Activated CD4-positive, alpha-beta T cell treated with anti-CD3 and anti-CD28 coated beads for 1 hour (primary cell): ENCODE measurements at regions not wholly inside any gene's neighbourhood (a gene's known extent, or its start where the extent isn't known, plus 50 kb on each side); places are given as distances from the start of the nearest gene placed in this dataset.
A peak's percentile ranks its signal among the peaks of the same experiment; 100 is the strongest.
"Not testable (repeated sequence)": the region's sequence is repeated elsewhere in the genome, so short reads cannot be mapped to it uniquely, and the experiment has no call there.

Experiments
- DNase-seq: peaks from one replicate; pipeline ENCODE4 v3.0.0-alpha.2; 2020

DNA sequence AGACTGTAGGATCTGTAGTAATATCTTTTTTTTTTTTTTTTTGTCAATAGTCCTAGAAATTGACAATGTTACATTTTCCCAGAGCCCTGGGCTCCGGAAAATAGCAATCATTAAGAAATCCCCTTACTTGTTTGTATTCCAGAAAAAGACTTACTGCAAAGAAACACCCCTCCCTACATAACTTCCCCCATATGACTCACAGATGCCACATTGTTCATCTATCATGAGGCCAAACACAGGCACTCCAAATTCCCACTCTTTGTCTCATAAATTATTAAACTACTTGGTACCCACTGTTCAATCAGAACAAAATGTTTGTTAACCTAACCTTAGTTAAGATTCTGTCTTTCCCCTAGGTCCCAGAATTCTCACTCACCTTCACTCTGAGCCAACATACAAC, 53.5 kb downstream of the TEX51 start:
- no peak for DNase-seq

DNA sequence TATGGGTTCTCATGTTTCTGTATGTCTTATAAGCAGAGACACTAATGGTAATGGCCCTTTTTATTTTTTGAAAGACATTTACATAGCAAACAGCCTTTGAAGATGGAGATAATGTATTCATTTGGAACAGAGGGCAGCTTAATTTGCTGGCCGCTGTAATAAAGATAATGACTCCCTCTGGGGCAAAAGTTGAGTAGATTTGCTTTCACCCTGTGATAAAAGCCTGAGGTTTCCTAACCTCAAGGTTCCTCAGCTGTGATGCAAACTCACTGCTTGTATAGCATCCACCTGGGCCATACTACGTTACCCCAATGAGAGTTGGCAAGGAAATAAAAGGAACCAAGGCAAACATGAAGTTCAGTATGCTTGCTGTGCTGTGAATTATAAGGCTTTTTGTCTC, 54.8 kb downstream of the TEX51 start:
- no peak for DNase-seq

DNA sequence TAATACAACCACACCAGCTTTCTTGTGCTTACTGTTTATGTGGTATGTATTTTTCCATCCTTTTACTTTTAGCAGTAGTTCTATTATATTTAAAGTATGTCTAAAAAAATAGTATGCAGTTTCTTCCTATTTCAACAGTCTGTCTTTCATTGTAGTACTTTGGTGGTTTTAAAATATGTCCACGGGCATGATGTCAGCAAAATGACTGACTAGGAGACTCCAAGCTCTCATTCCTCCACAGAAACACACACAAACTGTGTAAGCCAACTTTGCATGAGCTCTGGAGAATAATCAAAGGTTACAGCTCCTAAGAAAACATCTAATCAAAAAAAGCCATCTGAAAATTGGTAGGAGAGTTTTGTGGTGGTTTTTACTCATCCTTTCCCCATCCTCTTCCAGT, 56.1 kb downstream of the TEX51 start:
- DNase-seq: no peak

DNA sequence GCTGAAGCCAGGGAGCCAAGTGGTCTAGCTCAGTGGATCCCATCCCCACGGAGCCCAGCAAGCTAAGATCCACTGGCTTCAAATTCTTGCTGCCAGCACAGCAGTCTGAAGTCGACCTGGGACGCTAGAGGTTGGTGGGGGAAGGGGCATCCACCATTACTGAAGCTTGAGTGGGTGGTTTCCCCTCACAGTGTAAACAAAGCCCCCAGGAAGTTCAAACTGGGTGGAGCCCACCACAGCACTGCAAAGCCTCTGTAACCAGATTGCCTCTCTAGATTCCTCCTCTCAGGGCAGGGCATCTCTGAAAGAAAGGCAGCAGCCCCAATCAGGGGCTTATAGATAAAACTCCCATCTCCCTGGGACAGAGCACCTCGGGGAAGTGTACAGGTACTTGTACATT, 58.1 kb downstream of the TEX51 start:
- not testable (repeated sequence) for DNase-seq

DNA sequence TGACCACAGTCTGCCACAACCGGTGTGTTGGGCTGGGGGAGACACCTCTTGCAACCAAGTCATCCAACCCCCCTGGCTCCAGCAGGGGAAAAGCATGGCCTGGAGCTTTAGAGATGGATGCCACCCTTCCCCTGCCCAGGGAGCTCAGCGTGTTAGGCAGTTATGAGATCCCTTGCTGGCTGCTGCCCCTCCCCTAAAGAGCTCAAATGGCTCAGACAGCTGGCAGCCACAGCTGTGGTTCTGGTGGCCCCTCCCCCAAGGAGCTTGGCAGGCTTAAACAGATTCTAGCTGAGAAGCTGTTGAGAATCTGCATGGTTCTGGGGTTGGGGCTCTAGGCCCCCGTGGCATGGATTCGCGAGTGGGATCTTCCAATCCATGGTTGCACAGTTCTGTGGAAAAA, 64.7 kb downstream of the TEX51 start:
- no peak for DNase-seq

DNA sequence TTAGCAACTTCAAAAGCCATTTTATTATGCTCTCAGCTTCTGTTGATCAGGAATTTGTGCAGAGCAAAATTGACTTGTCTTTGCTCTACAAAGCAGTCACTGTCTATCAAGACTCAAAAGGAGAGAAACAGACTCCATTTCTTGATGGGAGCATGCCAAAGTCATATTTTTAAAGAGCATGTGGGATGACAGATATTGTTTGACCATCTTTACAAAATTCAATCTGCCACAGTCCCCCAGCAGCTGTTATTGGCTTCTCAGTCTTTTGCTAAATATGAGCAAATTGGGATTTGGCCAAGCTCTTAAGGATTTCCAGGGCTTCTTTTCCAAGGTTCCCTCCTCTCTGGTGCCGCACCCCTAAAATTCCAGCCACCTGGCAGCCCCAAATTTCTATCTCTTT, 67.9 kb downstream of the TEX51 start:
- DNase-seq: no peak

DNA sequence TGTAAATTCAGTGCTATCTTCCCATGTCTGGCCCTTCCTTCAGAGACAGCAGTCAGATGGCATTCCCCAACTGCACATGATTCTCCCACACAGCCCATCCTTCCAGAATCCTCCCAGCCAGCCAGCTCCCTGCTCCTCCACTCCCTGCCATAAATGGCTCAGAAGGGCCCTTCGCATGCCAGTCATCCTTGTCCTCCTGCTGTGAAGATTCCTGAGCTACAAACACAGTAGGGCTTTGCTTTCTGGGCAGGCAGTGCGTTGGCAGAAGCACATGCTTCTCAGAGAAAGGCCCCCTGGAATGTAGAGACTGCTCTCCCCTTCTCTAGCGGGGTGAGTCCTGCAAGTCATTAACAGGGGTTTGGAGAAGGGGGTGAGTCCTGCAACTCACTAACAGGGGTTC, 71.9 kb downstream of the TEX51 start:
- no peak for DNase-seq

DNA sequence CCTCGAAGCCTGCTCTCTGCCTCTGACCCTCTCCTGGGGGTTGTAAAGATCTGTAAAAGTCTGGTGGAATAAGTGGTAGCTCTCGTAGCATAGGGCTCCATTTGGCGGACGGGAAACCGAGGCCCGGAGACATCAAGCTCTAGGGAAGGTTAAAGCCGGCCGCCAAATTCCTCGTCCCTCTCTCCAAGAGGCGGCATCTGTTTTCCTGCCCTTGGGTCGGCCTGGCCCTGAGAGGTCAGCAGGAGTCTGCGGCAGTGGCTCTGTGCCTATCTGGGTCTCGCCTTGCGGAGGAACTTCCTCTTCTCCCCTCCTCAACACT, 72.4 kb downstream of the TEX51 start:
- DNase-seq: no peak

DNA sequence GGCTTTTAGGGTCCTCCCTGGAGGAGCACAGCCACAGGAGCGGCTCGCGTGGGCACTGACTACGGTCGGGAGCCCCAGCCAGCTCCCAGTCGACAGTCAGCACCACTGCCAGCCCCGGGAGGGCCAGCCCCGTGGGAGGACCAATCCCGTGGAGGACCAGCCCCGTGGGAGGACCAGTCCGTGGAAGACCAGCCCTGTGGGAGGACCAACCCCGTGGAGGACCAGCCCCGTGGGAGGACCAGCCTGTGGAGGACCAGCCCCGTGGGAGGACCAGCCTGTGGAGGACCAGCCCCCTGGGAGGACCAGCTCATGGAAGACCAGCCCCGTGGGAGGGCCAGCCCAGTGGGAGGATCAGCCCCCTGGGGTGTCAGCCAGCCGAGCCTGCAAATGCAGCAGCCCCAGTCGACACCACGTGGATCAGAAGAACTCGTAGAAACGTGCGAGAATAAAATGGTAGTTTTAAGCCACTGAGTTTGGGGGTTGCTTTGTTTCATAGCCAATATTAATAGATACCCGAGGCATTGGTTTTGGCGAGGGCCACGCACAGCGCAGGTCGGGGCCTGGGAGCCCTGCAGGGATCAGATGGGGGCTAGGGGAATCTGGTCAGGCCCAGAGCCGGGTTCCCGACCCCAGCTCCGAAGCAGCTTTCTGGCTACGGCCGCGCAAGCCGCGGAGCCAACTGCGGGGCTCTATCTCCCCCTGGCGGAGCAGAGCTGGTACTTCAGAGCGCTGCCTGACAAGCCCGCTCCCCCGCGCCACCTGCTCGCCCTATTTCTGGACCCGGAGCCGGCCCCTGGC, 73.0 kb downstream of the TEX51 start:
- DNase-seq: peak; percentile 51

DNA sequence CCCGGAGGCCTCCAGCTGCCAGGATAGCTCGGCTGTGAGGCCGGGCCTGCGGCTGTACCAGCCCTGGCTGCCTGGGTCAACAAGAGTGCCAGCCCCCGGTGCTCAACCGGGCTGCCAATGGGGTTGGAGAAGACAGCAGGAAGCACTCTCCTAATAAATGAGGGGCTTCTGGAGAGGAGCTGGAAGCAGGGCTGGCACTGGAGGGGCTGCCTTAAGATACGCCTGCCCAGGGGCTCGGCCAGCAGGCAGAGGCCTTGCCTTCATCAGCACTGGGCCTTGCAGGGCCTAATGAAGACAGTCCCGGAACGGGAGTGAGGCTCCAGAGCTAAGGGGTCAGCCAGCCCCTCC, 73.6 kb downstream of the TEX51 start:
- DNase-seq: no peak

DNA sequence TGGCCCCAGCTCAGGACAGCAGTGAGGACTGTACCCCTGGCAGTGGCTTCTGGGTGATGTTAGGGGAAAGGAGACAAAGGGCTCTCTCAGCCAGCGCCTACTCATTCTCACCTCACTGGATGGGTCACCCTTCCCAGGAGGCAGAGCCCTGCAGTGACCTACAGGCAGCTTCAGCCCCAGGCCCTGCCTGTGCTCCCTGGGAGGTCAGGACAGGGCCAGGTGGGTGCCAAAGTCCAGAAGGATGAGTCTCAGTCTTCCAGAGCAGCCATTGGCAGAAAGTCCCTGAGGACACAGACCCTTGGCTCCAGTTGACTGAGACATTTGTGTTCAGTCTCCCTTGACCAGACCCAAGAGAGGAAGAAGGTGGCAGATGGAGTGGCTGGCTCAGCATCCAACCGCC, 75.1 kb downstream of the TEX51 start:
- no peak for DNase-seq

DNA sequence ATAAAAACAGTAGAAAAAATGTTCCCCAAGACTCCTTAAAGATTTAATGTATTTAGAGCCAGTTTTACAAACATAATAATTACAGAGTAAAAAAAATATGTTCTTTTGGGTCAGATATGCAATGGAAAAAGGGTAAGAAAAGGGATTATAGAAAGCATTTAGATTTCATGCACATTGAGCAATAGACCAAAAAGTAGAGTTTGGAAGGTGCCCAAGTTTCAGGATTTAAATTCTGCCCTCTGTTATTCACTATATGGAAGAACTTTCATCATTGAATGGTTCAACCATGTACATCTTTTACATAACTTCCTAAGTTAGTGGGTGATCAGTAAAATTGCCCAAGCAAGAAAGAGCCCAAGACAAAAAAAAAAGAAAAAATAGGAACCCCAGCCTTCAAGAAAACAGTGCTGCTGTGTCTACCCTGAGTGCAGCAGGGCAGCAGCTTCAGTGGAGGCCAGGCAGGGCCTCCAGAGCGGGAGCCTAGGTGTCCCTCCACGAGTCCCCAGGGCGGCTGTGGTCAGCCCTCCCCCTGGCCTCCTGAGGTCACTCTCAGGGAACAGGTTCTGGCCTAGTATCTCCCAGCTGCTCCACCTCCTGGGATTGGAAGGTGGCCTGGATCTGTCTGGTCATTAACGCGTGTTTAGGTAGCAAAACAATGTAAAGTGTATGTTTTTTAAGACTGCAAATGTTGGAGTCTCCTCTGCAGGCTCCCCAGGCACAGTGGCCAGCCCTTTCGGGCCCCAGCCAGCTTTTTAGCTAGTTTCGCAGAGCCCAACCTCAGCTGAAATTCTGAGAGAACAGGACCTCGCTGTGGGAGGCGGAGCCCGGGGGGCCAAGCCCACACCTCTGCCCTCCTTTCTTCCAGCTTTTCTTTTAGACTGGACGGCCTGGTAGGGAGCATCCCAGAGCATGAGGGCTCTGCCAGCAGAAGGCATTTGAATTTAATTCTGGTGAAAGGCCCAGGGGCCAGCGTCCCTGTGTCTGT, 77.3 kb downstream of the TEX51 start:
- no peak for DNase-seq

DNA sequence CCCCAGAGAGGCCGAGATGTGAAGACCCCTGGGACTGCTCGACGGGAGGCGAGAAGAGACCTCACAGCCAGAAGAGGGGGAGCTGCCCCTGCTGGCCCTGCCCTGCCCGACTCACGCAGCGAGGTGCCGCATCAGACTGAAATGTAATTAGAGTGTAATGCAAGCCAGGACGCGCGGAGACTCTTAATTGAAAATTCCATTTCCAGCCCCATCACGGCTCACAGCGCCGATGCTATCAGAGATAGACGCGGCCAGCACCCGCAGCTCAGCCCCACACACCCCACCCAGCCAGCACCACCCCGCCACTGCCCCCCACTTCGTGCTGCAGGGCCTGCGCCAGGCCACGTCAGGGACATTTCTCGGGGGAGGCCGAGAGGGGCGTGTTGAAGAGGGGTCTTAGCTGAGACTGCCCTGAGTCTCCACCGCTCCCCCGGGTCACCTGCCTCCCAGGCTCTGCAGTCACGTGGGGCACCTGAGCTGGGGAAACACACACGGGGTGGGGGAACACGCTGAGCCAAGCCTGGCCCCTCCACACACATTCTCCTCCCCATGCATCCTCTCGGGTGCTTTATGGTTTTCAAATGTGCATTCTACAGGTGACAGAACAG, 78.1 kb downstream of the TEX51 start:
- DNase-seq: no peak

DNA sequence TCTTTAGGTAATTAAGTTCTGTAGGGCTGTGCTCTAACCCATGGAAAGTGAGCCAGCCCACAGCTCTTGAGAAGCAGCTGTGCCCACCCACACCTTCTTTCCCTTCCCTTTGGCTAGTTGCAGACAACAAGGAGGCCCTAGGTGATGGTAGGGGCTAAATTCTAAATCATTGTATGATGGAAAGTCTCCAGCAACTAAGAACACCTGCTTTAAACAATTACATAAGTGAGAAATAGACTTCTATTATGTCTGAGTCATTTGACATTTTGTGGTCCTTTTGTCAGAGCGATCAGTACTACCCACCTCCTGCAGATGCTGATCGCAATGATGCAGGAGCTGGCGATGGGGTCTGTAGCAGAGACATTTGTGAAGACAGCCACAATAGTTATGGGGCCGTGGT, 79.6 kb downstream of the TEX51 start:
- DNase-seq: no peak

DNA sequence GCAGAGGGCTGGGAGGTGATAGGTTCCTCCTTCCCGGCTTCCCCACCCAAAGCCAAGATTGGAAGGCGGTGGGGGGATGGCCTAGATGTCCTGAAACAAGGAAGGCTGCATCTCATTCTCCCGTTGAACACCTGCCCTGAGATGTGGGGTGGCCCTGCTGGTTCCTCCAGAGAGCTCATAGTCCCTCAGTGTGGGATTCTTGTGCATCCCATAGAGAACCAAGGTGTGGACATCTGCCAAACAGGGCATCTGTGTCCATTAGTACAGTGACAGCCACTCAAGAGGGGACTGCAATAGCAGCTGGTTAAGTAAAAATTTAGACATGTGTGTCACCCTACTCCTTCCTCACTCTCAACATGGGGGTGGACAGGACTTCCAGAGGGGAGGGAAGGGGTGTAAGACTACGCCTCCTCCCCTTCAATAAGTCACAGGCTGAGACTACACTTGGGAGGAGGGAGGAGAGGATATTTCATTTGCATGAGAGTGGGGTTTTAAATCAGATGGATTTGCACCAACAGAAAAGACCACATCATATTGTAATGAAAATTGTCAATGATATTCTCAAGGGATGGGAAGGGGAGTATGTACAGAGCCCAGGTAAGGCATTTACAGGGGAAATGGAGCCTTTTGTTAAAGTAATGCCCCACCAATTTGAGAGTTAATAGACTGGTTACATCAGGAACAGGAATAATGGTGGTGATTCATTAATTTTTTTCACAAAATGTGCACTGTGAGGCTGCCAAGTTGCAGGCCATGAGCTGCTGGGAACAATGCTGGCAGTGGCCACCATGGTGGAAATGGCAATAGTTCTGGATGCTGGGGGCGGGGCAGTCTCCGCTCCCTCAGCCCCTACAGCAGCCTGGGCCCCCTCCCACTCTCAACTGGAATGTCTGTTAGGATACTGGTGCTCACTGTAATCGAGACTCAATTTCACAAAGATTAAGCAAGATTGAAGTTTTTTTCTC, 80.6 kb downstream of the TEX51 start:
- DNase-seq: no peak

DNA sequence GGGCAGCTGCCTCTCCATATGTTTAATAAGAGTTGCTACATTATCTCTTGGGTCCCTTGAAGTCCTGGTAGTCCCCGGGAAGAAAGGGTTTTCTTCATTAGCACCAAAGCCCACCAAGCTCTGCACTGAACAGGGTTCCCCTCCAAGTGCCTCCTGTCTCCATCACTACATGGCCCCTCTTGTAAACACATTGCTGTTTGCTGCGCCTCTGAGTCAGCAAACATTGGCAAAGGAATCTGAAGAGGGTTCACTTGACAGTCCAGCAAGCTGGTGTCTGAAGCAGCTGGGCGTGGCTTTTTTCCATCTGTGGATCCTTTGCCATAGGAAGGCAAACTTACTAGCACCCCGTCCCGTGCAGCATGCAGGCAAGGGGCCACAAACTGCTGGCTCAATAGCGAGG, 82.8 kb downstream of the TEX51 start:
- no peak for DNase-seq

DNA sequence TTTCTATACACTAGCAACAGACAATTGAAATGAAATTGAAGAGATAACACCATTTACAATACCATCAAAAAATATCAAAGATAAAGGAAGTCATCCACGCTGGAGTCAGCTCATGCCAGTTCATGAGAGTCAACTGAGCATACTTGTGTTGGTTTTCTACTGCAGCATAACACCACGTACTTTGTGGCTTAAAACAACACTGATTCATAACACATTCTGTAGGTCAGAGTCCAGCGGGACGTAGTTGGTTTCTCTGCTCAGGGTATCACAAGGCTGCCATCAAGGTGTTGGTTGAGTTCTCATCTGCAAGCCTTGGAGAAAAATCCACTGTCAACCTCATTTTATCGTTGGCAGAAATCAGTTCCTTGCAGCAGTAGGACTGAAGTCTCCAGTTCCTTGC, 84.2 kb downstream of the TEX51 start:
- DNase-seq: no peak

DNA sequence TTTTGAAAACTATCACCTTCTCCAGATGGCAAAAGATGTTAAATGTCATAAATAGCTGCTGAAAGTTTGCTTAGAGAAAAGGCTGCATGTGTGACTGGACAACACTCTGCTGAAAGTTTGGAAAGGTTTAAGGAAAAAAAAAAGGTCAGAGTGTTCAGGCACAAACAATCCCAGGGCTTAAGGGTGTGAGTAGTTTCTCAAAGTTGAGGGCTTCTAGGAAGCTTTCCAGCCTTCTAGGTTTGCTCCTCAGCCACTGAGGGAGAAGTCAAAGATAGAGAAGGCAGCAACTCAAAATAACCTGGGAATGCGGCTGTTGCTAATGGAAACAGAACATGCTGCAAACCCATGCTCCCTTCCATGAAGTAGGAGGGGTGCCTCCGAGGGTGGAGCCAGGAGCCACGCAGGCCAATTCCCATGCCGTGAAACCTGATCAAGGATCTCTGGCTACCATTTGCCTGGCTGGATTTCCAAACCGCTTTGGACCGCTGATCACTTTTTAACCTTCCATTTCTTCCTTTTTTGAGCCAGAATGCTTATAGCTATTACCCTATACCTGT, 88.0 kb downstream of the TEX51 start:
- no peak for DNase-seq

DNA sequence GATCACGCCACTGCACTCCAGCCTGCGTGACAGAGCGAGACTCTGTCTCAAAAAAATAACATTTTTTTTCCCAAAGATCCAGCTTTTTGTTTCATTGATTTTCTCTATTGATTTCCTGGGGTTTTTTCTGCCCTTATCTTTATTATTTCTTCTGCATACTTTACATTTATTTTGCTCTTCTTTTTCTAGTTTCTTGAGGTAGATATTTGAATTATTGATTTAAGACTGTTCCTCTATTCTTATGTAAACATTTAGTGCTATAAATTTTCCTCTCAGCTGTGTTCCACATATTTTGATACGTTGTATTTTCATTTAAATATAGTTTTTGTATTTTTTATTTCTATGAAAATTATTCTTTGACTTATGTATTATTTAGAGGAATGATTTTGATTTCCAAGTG, 89.8 kb downstream of the TEX51 start:
- DNase-seq: no peak

DNA sequence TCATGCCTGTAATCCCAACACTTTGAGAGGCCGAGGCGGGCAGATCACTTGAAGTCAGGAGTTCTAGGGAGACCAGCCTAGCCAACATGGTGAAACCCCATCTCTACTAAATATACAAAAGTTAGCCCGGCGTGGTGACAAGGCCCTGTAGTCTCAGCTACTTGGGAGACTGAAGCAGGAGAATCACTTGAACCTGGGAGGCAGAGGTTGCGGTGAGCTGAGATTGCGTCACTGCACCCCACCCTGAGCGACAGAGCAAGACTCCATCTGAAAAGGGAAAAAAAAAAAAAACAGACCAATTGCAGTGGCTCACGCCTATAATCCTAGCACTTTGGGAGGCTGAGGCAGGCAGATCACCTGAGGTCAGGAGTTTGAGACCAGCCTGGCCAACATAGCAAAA, 90.4 kb downstream of the TEX51 start:
- not testable (repeated sequence) for DNase-seq

DNA sequence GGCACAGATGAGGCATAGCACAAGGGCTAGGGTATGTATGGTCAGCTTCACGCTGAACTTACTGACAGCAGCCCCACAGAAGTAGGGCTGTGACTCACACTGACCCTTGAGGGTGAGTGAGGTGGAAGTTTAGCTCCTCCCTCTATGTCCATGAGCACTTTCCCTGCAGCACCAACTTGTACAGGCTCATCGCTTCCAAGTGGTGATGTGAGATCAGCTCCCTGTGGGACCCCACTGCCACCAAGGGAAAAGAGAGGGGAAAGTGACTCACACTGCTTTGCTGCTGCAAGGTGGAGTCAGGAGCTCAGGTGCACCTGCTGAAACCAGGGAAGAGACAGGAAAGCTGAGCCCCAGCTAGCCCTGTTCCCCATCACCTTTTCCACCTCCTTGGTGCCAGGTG, 91.5 kb downstream of the TEX51 start:
- no peak for DNase-seq
